ENCODE measurements at regions not wholly inside any gene's neighbourhood (a gene's known extent, or its start where the extent isn't known, plus 50 kb on each side); places are given as distances from the start of the nearest gene placed in this dataset.

GRCh38 chr12:53860426-53861345, 77.9 kb upstream of the HOXC13 start:
- no peak overlapping the region for H3K4me3 ChIP-seq (replicated peaks in 1 of 3; ENCODE audit: insufficient read depth in 1 of 3, low read depth in 1 of 3, low read length in 3 of 3)
- no peaks in the 10 kb centered on the region for H3K9me1 ChIP-seq (replicated peaks; ENCODE audit: control insufficient read depth, extremely low read depth, insufficient read depth, low read length)
- no peaks in the 10 kb centered on the region for H3K9me3 ChIP-seq (replicated peaks; ENCODE audit: control insufficient read depth, insufficient read depth, low read length)
- H3K4me1 ChIP-seq (ENCODE audit: control insufficient read depth, extremely low read depth, insufficient read depth, low read length) = no peaks in the 10 kb centered on the region
- intact Hi-C loops (cut with micrococcal nuclease) (no loop called here), dilution Hi-C loops (cut with MboI; ENCODE audit: extremely low pct_ligation_motif_present, low sequenced_read_pairs) (no loop called here)
- H4K20me1 ChIP-seq (replicated peaks; ENCODE audit: control insufficient read depth, extremely low read depth, insufficient read depth, low read length) = no peaks in the 10 kb centered on the region
- no peaks in the 10 kb centered on the region for H3K36me3 ChIP-seq (ENCODE audit: control insufficient read depth in 2 of 2, extremely low read depth in 1 of 2, insufficient read depth in 2 of 2, low read length in 2 of 2)
- H3K9ac ChIP-seq (replicated peaks; ENCODE audit: extremely low read depth, insufficient read depth, low read length) = no peak overlapping the region
- FAIRE-seq (no peak), DNase-seq (ENCODE audit: low read depth, low spot score) (no peak)
- H3K27me3 ChIP-seq (ENCODE audit: control insufficient read depth in 2 of 2, insufficient read depth in 2 of 2, low read length in 2 of 2) = peaks cover 0 to 2% of the 10 kb centered on the region in 2 experiments
- no peaks in the 10 kb centered on the region for H3K79me2 ChIP-seq (ENCODE audit: control insufficient read depth, insufficient read depth, low read length)
- H3K27ac ChIP-seq (ENCODE audit: insufficient read depth, low read depth, low read length) = no peak overlapping the region
- POLR2A ChIA-PET = no interaction called here
- H3K4me2 ChIP-seq (ENCODE audit: insufficient read depth, low read length) = no peak overlapping the region
- no peak overlapping the region for H2AFZ ChIP-seq (ENCODE audit: low read depth, low read length)
- no TSS peak for BruUV-seq (replicated peaks)
- TF ChIP-seq POLR2AphosphoS5 (IDR thresholded peaks at IDR 0.05; ENCODE audit: insufficient read depth, low read depth, low read length) = no peak
- TF ChIP-seq FOS (IDR thresholded peaks at IDR 0.05; ENCODE audit: borderline replicate concordance, insufficient read depth, low read length) = no peak
- TF ChIP-seq MAX (IDR thresholded peaks at IDR 0.05; ENCODE audit: insufficient read depth, insufficient read length) = no peak
- no peak for TF ChIP-seq POLR2A (IDR thresholded peaks at IDR 0.05; ENCODE audit: low read depth, low read length)
- TF ChIP-seq MYC (IDR thresholded peaks at IDR 0.05; ENCODE audit: low read depth, low read length) = no peak
- no peak for TF ChIP-seq EZH2 (IDR thresholded peaks at IDR 0.05; ENCODE audit: borderline replicate concordance, low read depth, low read length, severe bottlenecking)
- TF ChIP-seq JUN (IDR thresholded peaks at IDR 0.05; ENCODE audit: borderline replicate concordance, insufficient read depth, insufficient read length, low read depth) = no peak
- TF ChIP-seq CTCF (IDR thresholded peaks at IDR 0.05; ENCODE audit: extremely low read depth in 1 of 2, insufficient read depth in 1 of 2, low read depth in 1 of 2, low read length in 2 of 2) = no peak
- TF ChIP-seq GATA2 (IDR thresholded peaks at IDR 0.05; ENCODE audit: insufficient read depth, insufficient read length, low read depth, low read length) = no peak
- CTCF ChIA-PET = no interaction called here
